H1 (cell line): ENCODE measurements at regions not wholly inside any gene's neighbourhood (a gene's known extent, or its start where the extent isn't known, plus 50 kb on each side); places are given as distances from the start of the nearest gene placed in this dataset.

Source experiments
- TF ChIP-seq, protein P1 (sequence below): fragments of 300-600 bp; sonication (generic); IDR thresholded peaks from 2 replicates; pipeline ENCODE4 v1.7.1; 2012; ENCODE audit warnings: low read length, moderate library complexity, mild to moderate bottlenecking, inconsistent platforms; ENCODE audit not compliant: insufficient replicate concordance

DNA sequence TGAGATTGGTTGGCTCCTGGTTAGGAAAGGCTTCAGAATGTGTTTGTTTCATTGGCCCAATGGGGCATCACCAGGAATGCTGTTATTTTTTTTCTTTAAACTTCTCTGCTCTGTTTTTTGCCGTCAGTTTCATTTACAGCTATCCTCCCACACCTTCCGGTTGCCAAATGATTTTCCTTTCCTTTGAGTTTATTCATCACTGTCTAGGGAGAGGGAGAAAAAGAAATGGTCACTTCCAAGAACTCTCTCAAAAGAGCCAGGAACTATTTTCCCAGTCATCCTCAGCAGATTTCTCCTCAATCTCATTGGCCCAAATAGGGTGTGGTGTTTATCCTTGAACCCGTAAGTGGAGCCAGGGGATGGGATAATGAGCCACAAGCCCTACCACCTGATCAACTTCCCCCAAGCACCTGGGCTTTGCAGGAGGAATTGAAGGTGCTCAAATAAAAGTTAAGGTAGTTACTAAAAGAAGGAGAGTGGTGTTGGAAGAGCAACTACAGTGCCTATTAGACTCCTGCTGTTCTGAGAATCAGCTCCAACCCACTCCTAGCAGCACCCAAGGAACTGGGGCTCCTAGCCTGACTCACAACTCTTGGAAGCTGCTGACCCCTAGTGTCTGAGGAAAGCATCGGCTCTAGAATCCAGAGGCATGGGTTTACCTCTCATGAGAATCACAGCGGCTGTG is 183.8 kb upstream of the IL12A start (continued):
- TF ChIP-seq, protein P1, sequence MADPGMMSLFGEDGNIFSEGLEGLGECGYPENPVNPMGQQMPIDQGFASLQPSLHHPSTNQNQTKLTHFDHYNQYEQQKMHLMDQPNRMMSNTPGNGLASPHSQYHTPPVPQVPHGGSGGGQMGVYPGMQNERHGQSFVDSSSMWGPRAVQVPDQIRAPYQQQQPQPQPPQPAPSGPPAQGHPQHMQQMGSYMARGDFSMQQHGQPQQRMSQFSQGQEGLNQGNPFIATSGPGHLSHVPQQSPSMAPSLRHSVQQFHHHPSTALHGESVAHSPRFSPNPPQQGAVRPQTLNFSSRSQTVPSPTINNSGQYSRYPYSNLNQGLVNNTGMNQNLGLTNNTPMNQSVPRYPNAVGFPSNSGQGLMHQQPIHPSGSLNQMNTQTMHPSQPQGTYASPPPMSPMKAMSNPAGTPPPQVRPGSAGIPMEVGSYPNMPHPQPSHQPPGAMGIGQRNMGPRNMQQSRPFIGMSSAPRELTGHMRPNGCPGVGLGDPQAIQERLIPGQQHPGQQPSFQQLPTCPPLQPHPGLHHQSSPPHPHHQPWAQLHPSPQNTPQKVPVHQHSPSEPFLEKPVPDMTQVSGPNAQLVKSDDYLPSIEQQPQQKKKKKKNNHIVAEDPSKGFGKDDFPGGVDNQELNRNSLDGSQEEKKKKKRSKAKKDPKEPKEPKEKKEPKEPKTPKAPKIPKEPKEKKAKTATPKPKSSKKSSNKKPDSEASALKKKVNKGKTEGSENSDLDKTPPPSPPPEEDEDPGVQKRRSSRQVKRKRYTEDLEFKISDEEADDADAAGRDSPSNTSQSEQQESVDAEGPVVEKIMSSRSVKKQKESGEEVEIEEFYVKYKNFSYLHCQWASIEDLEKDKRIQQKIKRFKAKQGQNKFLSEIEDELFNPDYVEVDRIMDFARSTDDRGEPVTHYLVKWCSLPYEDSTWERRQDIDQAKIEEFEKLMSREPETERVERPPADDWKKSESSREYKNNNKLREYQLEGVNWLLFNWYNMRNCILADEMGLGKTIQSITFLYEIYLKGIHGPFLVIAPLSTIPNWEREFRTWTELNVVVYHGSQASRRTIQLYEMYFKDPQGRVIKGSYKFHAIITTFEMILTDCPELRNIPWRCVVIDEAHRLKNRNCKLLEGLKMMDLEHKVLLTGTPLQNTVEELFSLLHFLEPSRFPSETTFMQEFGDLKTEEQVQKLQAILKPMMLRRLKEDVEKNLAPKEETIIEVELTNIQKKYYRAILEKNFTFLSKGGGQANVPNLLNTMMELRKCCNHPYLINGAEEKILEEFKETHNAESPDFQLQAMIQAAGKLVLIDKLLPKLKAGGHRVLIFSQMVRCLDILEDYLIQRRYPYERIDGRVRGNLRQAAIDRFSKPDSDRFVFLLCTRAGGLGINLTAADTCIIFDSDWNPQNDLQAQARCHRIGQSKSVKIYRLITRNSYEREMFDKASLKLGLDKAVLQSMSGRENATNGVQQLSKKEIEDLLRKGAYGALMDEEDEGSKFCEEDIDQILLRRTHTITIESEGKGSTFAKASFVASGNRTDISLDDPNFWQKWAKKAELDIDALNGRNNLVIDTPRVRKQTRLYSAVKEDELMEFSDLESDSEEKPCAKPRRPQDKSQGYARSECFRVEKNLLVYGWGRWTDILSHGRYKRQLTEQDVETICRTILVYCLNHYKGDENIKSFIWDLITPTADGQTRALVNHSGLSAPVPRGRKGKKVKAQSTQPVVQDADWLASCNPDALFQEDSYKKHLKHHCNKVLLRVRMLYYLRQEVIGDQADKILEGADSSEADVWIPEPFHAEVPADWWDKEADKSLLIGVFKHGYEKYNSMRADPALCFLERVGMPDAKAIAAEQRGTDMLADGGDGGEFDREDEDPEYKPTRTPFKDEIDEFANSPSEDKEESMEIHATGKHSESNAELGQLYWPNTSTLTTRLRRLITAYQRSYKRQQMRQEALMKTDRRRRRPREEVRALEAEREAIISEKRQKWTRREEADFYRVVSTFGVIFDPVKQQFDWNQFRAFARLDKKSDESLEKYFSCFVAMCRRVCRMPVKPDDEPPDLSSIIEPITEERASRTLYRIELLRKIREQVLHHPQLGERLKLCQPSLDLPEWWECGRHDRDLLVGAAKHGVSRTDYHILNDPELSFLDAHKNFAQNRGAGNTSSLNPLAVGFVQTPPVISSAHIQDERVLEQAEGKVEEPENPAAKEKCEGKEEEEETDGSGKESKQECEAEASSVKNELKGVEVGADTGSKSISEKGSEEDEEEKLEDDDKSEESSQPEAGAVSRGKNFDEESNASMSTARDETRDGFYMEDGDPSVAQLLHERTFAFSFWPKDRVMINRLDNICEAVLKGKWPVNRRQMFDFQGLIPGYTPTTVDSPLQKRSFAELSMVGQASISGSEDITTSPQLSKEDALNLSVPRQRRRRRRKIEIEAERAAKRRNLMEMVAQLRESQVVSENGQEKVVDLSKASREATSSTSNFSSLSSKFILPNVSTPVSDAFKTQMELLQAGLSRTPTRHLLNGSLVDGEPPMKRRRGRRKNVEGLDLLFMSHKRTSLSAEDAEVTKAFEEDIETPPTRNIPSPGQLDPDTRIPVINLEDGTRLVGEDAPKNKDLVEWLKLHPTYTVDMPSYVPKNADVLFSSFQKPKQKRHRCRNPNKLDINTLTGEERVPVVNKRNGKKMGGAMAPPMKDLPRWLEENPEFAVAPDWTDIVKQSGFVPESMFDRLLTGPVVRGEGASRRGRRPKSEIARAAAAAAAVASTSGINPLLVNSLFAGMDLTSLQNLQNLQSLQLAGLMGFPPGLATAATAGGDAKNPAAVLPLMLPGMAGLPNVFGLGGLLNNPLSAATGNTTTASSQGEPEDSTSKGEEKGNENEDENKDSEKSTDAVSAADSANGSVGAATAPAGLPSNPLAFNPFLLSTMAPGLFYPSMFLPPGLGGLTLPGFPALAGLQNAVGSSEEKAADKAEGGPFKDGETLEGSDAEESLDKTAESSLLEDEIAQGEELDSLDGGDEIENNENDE, result no peak
